Mesenchymal stem cell (in vitro differentiated cells and primary cell): ENCODE measurements at regions not wholly inside any gene's neighbourhood (a gene's known extent, or its start where the extent isn't known, plus 50 kb on each side); places are given as distances from the start of the nearest gene placed in this dataset.

Experiments used
- DNase-seq: peaks from one replicate; pipeline ENCODE4 v3.0.0-alpha.2; 2013
- H2AFZ ChIP-seq: one replicate; pipeline ENCODE4 v1.6.1; 2013; ENCODE audit warnings: low read depth, mild to moderate bottlenecking, control low read depth, inconsistent platforms, low read length, moderate library complexity
- H2AK5ac ChIP-seq: 2 replicates; pipeline ENCODE4 v1.6.1; 2013; ENCODE audit warnings: low read length, moderate library complexity, mild to moderate bottlenecking, inconsistent platforms; ENCODE audit not compliant: severe bottlenecking
- H2BK120ac ChIP-seq: one replicate; pipeline ENCODE4 v1.6.1; 2013; ENCODE audit warnings: low read depth, mild to moderate bottlenecking, inconsistent platforms, low read length, moderate library complexity
- H2BK12ac ChIP-seq, 2 experiments: one replicate each; pipeline ENCODE4 v1.6.1; 2013; ENCODE audit warnings: inconsistent platforms in 2 of 2, low read length in 2 of 2, mild to moderate bottlenecking in 2 of 2, moderate library complexity in 2 of 2, control low read depth in 1 of 2
- H2BK15ac ChIP-seq: one replicate; pipeline ENCODE4 v1.6.1; 2013; ENCODE audit warnings: mild to moderate bottlenecking, low read depth, inconsistent platforms; ENCODE audit not compliant: poor library complexity, severe bottlenecking
- H2BK5ac ChIP-seq: 2 replicates; pipeline ENCODE4 v1.6.1; 2013; ENCODE audit warnings: low read depth, mild to moderate bottlenecking, low read length, control low read depth, inconsistent platforms; ENCODE audit not compliant: poor library complexity, severe bottlenecking
- H3K14ac ChIP-seq, 2 experiments: one replicate each; pipeline ENCODE4 v1.6.1; 2013; ENCODE audit warnings: inconsistent platforms in 2 of 2, low read length in 2 of 2, control low read depth in 1 of 2, mild to moderate bottlenecking in 1 of 2, moderate library complexity in 1 of 2
- H3K18ac ChIP-seq, 2 experiments: one replicate each; pipeline ENCODE4 v1.6.1; 2013; ENCODE audit warnings: inconsistent platforms in 2 of 2, low read length in 2 of 2, control low read depth in 1 of 2, low read depth in 1 of 2, mild to moderate bottlenecking in 1 of 2
- H3K23ac ChIP-seq, 2 experiments: one replicate each; pipeline ENCODE4 v1.6.1; 2013; ENCODE audit warnings: inconsistent platforms in 2 of 2, low read length in 2 of 2, mild to moderate bottlenecking in 2 of 2, moderate library complexity in 2 of 2, control low read depth in 1 of 2
- H3K27ac ChIP-seq: 2 replicates; pipeline ENCODE4 v1.5.1; 2013; ENCODE audit warnings: mild to moderate bottlenecking, moderate library complexity, low read length, control low read depth, inconsistent platforms; ENCODE audit not compliant: poor library complexity, severe bottlenecking
- H3K27me3 ChIP-seq, 2 experiments: 2 replicates each; pipeline versions ENCODE4 v1.6.1 to v1.7.0; 2013; ENCODE audit warnings: low read length in 2 of 2, mild to moderate bottlenecking in 2 of 2, moderate library complexity in 2 of 2, control low read depth in 1 of 2, inconsistent platforms in 1 of 2; ENCODE audit not compliant: control insufficient read depth in 1 of 2, insufficient read depth in 1 of 2
- H3K36me3 ChIP-seq, 2 experiments: 2 replicates each; pipeline versions ENCODE4 v1.6.1 to v1.7.0; 2013; ENCODE audit warnings: low read length in 2 of 2, control low read depth in 1 of 2, inconsistent platforms in 1 of 2, low read depth in 1 of 2, mild to moderate bottlenecking in 1 of 2; ENCODE audit not compliant: insufficient read depth in 2 of 2, control insufficient read depth in 1 of 2
- H3K4ac ChIP-seq, 2 experiments: one replicate each; pipeline ENCODE4 v1.6.1; 2013; ENCODE audit warnings: inconsistent platforms in 2 of 2, low read length in 2 of 2, mild to moderate bottlenecking in 2 of 2, moderate library complexity in 2 of 2, control low read depth in 1 of 2, low read depth in 1 of 2
- H3K4me1 ChIP-seq: 2 replicates; pipeline ENCODE4 v1.6.1; 2013; ENCODE audit warnings: low read depth, low read length, control low read depth; ENCODE audit not compliant: control insufficient read depth, insufficient read depth
- H3K4me2 ChIP-seq: 2 replicates; pipeline ENCODE4 v1.6.1; 2013; ENCODE audit warnings: low read length, mild to moderate bottlenecking, inconsistent platforms; ENCODE audit not compliant: poor library complexity, severe bottlenecking
- H3K4me3 ChIP-seq, 2 experiments: 2 replicates each; pipeline versions ENCODE4 v1.5.1 to v1.7.0; 2013; ENCODE audit warnings: low read length in 2 of 2, mild to moderate bottlenecking in 2 of 2, control low read depth in 1 of 2, low read depth in 1 of 2; ENCODE audit not compliant: insufficient read depth in 1 of 2
- H3K79me1 ChIP-seq: replicated peaks from 2 replicates; pipeline ENCODE4 v1.6.1; 2013; ENCODE audit warnings: mild to moderate bottlenecking, control low read depth, low read length, inconsistent platforms; ENCODE audit not compliant: poor library complexity, severe bottlenecking
- H3K9ac ChIP-seq: 2 replicates; pipeline ENCODE4 v1.7.0; 2013; ENCODE audit warnings: mild to moderate bottlenecking, low read length, moderate library complexity
- H3K9me3 ChIP-seq: 2 replicates; pipeline ENCODE4 v1.7.0; 2013; ENCODE audit warnings: mild to moderate bottlenecking, low read length; ENCODE audit not compliant: control insufficient read depth
- H4K8ac ChIP-seq: one replicate; pipeline ENCODE4 v1.6.1; 2013; ENCODE audit warnings: inconsistent platforms, mild to moderate bottlenecking, low read length, moderate library complexity
- H4K91ac ChIP-seq: one replicate; pipeline ENCODE4 v1.6.1; 2013; ENCODE audit warnings: mild to moderate bottlenecking, low read length, inconsistent platforms
- WGBS: methylation state at CpG from one replicate; pipeline ENCODE4 v1.1.7; 2013; ENCODE audit warnings: mixed read lengths; 5-methylcytosine and 5-hydroxymethylcytosine counted together

DNA sequence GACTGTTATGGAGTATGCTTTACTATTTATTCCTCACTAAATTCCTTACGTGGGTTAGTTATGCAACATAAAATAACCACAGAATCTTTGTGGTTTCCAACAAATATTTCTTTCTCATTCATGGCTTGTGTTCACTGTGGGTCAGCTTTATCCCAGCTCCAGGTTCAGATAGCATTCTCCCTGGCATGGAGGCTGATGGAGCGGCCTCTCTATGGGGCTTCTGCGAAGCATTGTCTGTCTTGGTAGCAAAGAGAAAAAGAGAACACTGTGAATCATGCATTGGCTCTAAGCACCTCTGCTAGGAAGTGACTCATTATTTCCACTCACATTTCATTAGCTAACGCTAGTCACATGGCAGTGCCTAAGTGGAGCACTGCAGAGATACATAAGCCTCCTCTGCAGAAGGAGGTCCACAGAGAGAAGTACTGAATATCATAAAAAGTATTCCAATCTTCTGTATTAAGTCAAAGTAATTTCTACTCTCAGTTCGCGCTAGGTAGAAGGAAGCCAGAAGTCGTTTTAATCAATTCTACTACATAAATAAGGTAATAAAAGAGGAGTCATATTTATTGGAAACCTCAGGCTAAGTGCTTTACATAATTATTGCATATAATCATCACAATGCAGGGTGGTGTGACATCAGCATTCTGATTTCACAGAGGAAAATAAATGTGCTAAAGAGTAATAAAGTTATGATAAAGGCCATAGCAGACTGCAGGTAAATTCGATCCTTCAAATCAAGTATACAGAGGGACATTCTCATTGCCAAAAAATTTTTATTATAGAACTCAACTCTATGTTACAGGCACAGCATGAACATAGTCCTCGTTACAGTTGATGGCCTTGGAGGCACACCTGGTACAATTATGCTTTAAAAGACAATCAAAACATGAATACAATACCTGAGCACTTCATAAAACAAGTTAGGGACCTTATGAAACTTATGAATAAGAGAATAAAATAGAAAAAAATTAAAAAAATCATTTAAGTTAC, 531.1 kb downstream of the CETN3 start:
- no peak overlapping the region for H2AFZ ChIP-seq

DNA sequence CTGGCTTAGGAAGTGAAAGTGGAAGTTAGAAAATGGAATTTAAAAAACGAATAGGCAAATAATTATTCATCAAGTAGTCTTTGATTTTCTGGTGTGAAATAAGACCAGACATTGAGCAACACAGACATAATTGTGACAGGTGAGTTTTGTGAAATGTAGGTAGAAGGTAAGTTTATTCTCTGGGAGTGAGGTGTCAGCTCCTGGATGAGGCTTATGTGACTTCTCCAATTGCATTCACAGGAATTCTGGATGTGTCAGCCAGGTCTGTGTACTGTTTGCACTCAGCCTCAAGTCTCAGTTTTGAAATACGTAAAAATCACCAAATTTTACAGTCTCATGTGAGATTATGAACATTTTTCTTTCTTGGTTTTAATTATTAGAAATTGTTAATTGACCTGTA, 537.6 kb downstream of the CETN3 start:
- Histone ChIP-seq H3K23ac (no peak overlapping the region), H3K18ac (no peak overlapping the region), H2BK15ac (no peak overlapping the region), H3K4me3 (no peak overlapping the region), H3K14ac (no peak overlapping the region), H4K8ac (no peak overlapping the region), H3K4me1 (no peaks in the 10 kb centered on the region), H2BK12ac (no peak overlapping the region), H3K79me1 (no peaks in the 10 kb centered on the region), H2BK120ac (no peak overlapping the region), H3K4me2 (no peak overlapping the region), H3K27ac (no peak overlapping the region), H3K4ac (no peak overlapping the region), H2AFZ (no peak overlapping the region), H4K91ac (no peak overlapping the region), H3K9ac (no peak overlapping the region), H3K36me3 (no peaks in the 10 kb centered on the region), H2AK5ac (no peak overlapping the region), H3K9me3 (no peaks in the 10 kb centered on the region), H3K27me3 (no peaks in the 10 kb centered on the region), H2BK5ac (no peak overlapping the region)
- WGBS = 80% methylated on average over 1 of the region's 2 CpGs
- no peak for DNase-seq

More for the DNA sequence above, 531.1 kb downstream of the CETN3 start:
- Histone ChIP-seq H3K4ac (no peak overlapping the region), H3K36me3 (no peaks in the 10 kb centered on the region), H2AK5ac (no peak overlapping the region), H2BK120ac (no peak overlapping the region), H3K9me3 (peaks cover 5% of the 10 kb centered on the region), H3K23ac (no peak overlapping the region), H3K9ac (no peak overlapping the region), H2BK5ac (no peak overlapping the region), H3K27ac (peak overlapping the region; percentile 52), H3K4me3 (no peak overlapping the region), H4K8ac (no peak overlapping the region), H3K18ac (no peak overlapping the region), H3K4me2 (no peak overlapping the region), H3K27me3 (no peaks in the 10 kb centered on the region), H2BK12ac (no peak overlapping the region), H4K91ac (no peak overlapping the region), H3K4me1 (peaks cover 1% of the 10 kb centered on the region), H3K14ac (no peak overlapping the region), H3K79me1 (no peaks in the 10 kb centered on the region), H2BK15ac (no peak overlapping the region)
- DNase-seq = peak; percentile 92
- WGBS = 68% methylated on average over 5 of the region's 9 CpGs

DNA sequence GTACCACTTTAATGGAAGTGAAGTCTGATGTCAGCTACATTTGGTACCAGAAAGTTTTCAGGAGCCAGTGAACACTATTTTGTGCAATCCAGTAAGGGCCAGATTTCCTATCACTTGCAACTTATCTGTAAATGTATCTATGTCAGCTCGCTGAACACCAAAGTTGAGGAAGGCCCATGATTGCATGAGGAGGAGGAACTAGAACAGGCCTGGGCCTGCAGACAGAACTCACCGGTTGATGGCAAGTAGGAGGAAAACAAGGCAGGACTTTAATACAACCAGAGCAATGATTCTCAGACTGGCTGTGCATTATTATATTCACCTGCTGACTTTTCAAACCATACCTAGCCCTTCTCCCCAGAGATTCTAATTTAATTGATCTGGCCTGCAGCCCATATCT, 540.2 kb downstream of the CETN3 start:
- no peak overlapping the region for H3K4ac ChIP-seq
- no peak overlapping the region for H3K14ac ChIP-seq
- H2AK5ac ChIP-seq = no peak overlapping the region
- H3K27ac ChIP-seq = no peak overlapping the region
- H2AFZ ChIP-seq = no peak overlapping the region
- H4K8ac ChIP-seq = no peak overlapping the region
- no peak overlapping the region for H3K9ac ChIP-seq
- no peaks in the 10 kb centered on the region for H3K9me3 ChIP-seq
- no peaks in the 10 kb centered on the region for H3K27me3 ChIP-seq
- H3K4me2 ChIP-seq = no peak overlapping the region
- H3K23ac ChIP-seq = no peak overlapping the region
- no peak overlapping the region for H2BK12ac ChIP-seq
- no peak for DNase-seq
- H3K36me3 ChIP-seq = no peaks in the 10 kb centered on the region
- no peak overlapping the region for H2BK5ac ChIP-seq
- H3K18ac ChIP-seq = no peak overlapping the region
- no peaks in the 10 kb centered on the region for H3K4me1 ChIP-seq
- no peaks in the 10 kb centered on the region for H3K79me1 ChIP-seq
- no peak overlapping the region for H3K4me3 ChIP-seq
- 92% methylated on average over 2 of the region's 2 CpGs for WGBS
- no peak overlapping the region for H2BK15ac ChIP-seq
- no peak overlapping the region for H4K91ac ChIP-seq
- no peak overlapping the region for H2BK120ac ChIP-seq

DNA sequence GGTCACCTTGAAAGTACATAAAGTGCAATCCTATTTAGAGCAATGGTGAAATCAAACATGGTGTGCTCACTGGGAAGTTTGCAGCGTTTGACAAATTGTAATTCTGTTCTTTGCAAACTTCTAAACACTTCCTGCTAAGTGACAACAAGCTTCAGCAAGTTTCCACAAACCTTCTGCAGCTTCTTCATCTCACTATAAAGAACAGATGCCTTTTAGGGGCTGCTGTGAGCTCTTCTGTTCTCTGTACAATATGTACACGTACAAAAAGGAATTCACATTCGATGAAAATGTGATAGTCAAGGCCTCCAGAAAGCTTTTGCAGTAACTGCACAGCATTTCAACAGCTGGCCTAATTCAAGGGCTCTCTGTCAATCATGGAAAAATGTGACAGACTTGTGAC, 543.1 kb downstream of the CETN3 start:
- Histone ChIP-seq H2AFZ (no peak overlapping the region), H3K27me3 (no peaks in the 10 kb centered on the region), H2AK5ac (no peak overlapping the region), H3K36me3 (no peaks in the 10 kb centered on the region), H3K14ac (no peak overlapping the region), H2BK5ac (no peak overlapping the region), H2BK12ac (no peak overlapping the region), H3K4me2 (no peak overlapping the region), H4K8ac (no peak overlapping the region), H3K4ac (no peak overlapping the region), H4K91ac (no peak overlapping the region), H3K27ac (no peak overlapping the region), H3K9me3 (no peaks in the 10 kb centered on the region), H2BK120ac (no peak overlapping the region), H2BK15ac (no peak overlapping the region), H3K4me3 (no peak overlapping the region), H3K79me1 (no peaks in the 10 kb centered on the region), H3K9ac (no peak overlapping the region), H3K18ac (no peak overlapping the region), H3K4me1 (no peaks in the 10 kb centered on the region), H3K23ac (no peak overlapping the region)
- no peak for DNase-seq
- WGBS = 84% methylated on average over 3 of the region's 3 CpGs
